WTC11 (cell line): ENCODE measurements at regions not wholly inside any gene's neighbourhood (a gene's known extent, or its start where the extent isn't known, plus 50 kb on each side); places are given as distances from the start of the nearest gene placed in this dataset.

ENCODE experiments used
- ATAC-seq: fragments of 200-7000 bp; cut with Tn5 transposase; 2 replicates; pipeline ENCODE4 v1.10.0; 2021; ENCODE audit warnings: mild to moderate bottlenecking, moderate library complexity
- CTCF ChIA-PET: fragments of 300-600 bp; sonication (Branson Sonifier 250); formaldehyde crosslinking; loops from one replicate; lab custom pipeline; 2021; ENCODE audit warnings: antibody characterized with exemption; lab: Charles Lee
- POLR2A ChIA-PET: fragments of 350-600 bp; sonication (Branson Sonifier 250); formaldehyde crosslinking; loops from one replicate; lab custom pipeline; 2021; ENCODE audit warnings: antibody characterized with exemption; lab: Charles Lee
- DNase-seq: peaks from one replicate; pipeline ENCODE4 v3.0.0; 2021; ENCODE audit warnings: low spot score
- H3K27ac Mint-ChIP-seq: 2 replicates; pipeline ENCODE4 v1.8.0; 2021; ENCODE audit warnings: mixed read lengths
- H3K27me3 Mint-ChIP-seq: 2 replicates; pipeline ENCODE4 v1.8.0; 2021; ENCODE audit warnings: low read depth, mild to moderate bottlenecking, moderate library complexity, mixed read lengths
- H3K36me3 Mint-ChIP-seq: 2 replicates; pipeline ENCODE4 v1.8.0; 2021; ENCODE audit warnings: mixed read lengths
- H3K4me1 Mint-ChIP-seq: 2 replicates; pipeline ENCODE4 v1.8.0; 2022; ENCODE audit warnings: mixed read lengths
- H3K4me3 Mint-ChIP-seq: 2 replicates; pipeline ENCODE4 v1.8.0; 2021; ENCODE audit warnings: mild to moderate bottlenecking, moderate library complexity, mixed read lengths
- H3K9me3 Mint-ChIP-seq: 2 replicates; pipeline ENCODE4 v1.8.0; 2021; ENCODE audit warnings: mixed read lengths
- ATF1 ChIP-seq: sonication (generic); formaldehyde crosslinking; IDR thresholded peaks from 2 replicates; pipeline ENCODE4 v1.8.1; 2023; ENCODE audit warnings: mild to moderate bottlenecking, moderate library complexity, missing genetic modification reagents
- IRF2 ChIP-seq: sonication (generic); formaldehyde crosslinking; IDR thresholded peaks from 2 replicates; pipeline ENCODE4 v1.8.0; 2022; ENCODE audit warnings: low read depth, missing genetic modification reagents, borderline replicate concordance
- NFATC4 ChIP-seq: fragments of 250-450 bp; sonication (Bioruptor Pico); IDR thresholded peaks from 2 replicates; pipeline ENCODE4 v1.9.0; 2021; ENCODE audit warnings: mild to moderate bottlenecking
- RORB ChIP-seq: fragments of 250-450 bp; sonication (Bioruptor Pico); IDR thresholded peaks from 2 replicates; pipeline ENCODE4 v1.9.0; 2021; ENCODE audit warnings: mild to moderate bottlenecking
- SOX15 ChIP-seq: fragments of 250-450 bp; sonication (Bioruptor Pico); IDR thresholded peaks from 2 replicates; pipeline ENCODE4 v1.9.0; 2021; ENCODE audit warnings: mild to moderate bottlenecking
- TCF7 ChIP-seq: sonication (generic); formaldehyde crosslinking; IDR thresholded peaks from 2 replicates; pipeline ENCODE4 v1.8.0; 2022; ENCODE audit warnings: mild to moderate bottlenecking, low read depth, missing genetic modification reagents, moderate library complexity
- ZNF263 ChIP-seq: sonication (generic); formaldehyde crosslinking; IDR thresholded peaks from 2 replicates; pipeline ENCODE4 v1.8.1; 2022; ENCODE audit warnings: low read depth, mild to moderate bottlenecking, moderate library complexity, missing genetic modification reagents
- ZNF317 ChIP-seq: sonication (generic); formaldehyde crosslinking; IDR thresholded peaks from 2 replicates; pipeline ENCODE4 v1.8.1; 2023; ENCODE audit warnings: low read depth, mild to moderate bottlenecking, moderate library complexity, missing genetic modification reagents, borderline replicate concordance
- ZNF671 ChIP-seq: fragments of 250-450 bp; sonication (Bioruptor Pico); IDR thresholded peaks from 2 replicates; pipeline ENCODE4 v1.8.0; 2021; ENCODE audit warnings: mild to moderate bottlenecking
- TF ChIP-seq, protein P1 (sequence below): fragments of 250-450 bp; sonication (Bioruptor Pico); IDR thresholded peaks from 2 replicates; pipeline ENCODE4 v1.9.0; 2021; ENCODE audit warnings: mild to moderate bottlenecking
- TF ChIP-seq, protein P2 (sequence below): sonication (generic); formaldehyde crosslinking; IDR thresholded peaks from 2 replicates; pipeline ENCODE4 v1.8.0; 2022; ENCODE audit warnings: mild to moderate bottlenecking, missing genetic modification reagents
- TF ChIP-seq, protein P3 (sequence below): sonication (generic); formaldehyde crosslinking; IDR thresholded peaks from 2 replicates; pipeline ENCODE4 v1.8.1; 2023; ENCODE audit warnings: mild to moderate bottlenecking, missing genetic modification reagents, borderline replicate concordance
- TF ChIP-seq, protein P4 (sequence below): fragments of 200-600 bp; IDR thresholded peaks from 2 replicates; pipeline ENCODE4 v1.8.0; 2022; ENCODE audit warnings: antibody characterized with exemption
- TF ChIP-seq, protein P5 (sequence below): fragments of 250-450 bp; sonication (Bioruptor Pico); IDR thresholded peaks from 2 replicates; pipeline ENCODE4 v2.1.2; 2022; ENCODE audit warnings: mild to moderate bottlenecking, moderate library complexity

DNA sequence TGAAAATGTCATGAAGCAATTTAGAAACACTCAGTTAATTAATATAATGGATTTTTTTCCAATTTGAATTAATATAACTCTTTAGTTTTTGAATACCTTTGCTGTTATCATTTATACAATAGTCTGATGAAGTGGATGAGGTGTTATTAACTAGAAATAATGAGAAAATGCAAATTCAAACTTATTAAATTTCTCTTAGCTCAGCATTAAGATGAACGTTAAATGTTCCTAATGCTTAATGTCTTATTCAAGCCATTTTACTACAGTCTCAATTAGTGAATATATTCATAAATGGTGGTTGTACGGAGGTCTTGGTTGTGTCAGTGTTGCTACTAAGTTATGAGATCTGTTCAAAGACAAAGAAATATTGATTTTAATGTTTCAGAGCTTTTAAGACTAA, 186.3 kb downstream of the DTHD1 start:
- POLR2A ChIA-PET, result no interaction called here
- CTCF ChIA-PET, result no interaction called here
- H3K36me3 Mint-ChIP-seq, result no peaks in the 10 kb centered on the region
- DNase-seq, result no peak
- H3K4me1 Mint-ChIP-seq, result peaks cover 17% of the 10 kb centered on the region
- H3K27me3 Mint-ChIP-seq, result no peaks in the 10 kb centered on the region
- 0 out of 2 replicates have a peak, but pooled peaks cover 3% of the 10 kb centered on the region for H3K9me3 Mint-ChIP-seq
- no peak overlapping the region for H3K4me3 Mint-ChIP-seq
- TF ChIP-seq, protein P1, sequence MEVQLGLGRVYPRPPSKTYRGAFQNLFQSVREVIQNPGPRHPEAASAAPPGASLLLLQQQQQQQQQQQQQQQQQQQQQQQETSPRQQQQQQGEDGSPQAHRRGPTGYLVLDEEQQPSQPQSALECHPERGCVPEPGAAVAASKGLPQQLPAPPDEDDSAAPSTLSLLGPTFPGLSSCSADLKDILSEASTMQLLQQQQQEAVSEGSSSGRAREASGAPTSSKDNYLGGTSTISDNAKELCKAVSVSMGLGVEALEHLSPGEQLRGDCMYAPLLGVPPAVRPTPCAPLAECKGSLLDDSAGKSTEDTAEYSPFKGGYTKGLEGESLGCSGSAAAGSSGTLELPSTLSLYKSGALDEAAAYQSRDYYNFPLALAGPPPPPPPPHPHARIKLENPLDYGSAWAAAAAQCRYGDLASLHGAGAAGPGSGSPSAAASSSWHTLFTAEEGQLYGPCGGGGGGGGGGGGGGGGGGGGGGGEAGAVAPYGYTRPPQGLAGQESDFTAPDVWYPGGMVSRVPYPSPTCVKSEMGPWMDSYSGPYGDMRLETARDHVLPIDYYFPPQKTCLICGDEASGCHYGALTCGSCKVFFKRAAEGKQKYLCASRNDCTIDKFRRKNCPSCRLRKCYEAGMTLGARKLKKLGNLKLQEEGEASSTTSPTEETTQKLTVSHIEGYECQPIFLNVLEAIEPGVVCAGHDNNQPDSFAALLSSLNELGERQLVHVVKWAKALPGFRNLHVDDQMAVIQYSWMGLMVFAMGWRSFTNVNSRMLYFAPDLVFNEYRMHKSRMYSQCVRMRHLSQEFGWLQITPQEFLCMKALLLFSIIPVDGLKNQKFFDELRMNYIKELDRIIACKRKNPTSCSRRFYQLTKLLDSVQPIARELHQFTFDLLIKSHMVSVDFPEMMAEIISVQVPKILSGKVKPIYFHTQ (CRISPR knock-in tag), result no peak
- TF ChIP-seq TCF7 (CRISPR knock-in tag), result no peak
- TF ChIP-seq, protein P2, sequence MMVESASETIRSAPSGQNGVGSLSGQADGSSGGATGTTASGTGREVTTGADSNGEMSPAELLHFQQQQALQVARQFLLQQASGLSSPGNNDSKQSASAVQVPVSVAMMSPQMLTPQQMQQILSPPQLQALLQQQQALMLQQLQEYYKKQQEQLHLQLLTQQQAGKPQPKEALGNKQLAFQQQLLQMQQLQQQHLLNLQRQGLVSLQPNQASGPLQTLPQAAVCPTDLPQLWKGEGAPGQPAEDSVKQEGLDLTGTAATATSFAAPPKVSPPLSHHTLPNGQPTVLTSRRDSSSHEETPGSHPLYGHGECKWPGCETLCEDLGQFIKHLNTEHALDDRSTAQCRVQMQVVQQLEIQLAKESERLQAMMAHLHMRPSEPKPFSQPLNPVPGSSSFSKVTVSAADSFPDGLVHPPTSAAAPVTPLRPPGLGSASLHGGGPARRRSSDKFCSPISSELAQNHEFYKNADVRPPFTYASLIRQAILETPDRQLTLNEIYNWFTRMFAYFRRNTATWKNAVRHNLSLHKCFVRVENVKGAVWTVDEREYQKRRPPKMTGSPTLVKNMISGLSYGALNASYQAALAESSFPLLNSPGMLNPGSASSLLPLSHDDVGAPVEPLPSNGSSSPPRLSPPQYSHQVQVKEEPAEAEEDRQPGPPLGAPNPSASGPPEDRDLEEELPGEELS (CRISPR knock-in tag), result no peak
- TF ChIP-seq, protein P3, sequence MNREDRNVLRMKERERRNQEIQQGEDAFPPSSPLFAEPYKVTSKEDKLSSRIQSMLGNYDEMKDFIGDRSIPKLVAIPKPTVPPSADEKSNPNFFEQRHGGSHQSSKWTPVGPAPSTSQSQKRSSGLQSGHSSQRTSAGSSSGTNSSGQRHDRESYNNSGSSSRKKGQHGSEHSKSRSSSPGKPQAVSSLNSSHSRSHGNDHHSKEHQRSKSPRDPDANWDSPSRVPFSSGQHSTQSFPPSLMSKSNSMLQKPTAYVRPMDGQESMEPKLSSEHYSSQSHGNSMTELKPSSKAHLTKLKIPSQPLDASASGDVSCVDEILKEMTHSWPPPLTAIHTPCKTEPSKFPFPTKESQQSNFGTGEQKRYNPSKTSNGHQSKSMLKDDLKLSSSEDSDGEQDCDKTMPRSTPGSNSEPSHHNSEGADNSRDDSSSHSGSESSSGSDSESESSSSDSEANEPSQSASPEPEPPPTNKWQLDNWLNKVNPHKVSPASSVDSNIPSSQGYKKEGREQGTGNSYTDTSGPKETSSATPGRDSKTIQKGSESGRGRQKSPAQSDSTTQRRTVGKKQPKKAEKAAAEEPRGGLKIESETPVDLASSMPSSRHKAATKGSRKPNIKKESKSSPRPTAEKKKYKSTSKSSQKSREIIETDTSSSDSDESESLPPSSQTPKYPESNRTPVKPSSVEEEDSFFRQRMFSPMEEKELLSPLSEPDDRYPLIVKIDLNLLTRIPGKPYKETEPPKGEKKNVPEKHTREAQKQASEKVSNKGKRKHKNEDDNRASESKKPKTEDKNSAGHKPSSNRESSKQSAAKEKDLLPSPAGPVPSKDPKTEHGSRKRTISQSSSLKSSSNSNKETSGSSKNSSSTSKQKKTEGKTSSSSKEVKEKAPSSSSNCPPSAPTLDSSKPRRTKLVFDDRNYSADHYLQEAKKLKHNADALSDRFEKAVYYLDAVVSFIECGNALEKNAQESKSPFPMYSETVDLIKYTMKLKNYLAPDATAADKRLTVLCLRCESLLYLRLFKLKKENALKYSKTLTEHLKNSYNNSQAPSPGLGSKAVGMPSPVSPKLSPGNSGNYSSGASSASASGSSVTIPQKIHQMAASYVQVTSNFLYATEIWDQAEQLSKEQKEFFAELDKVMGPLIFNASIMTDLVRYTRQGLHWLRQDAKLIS (CRISPR knock-in tag), result no peak
- TF ChIP-seq SOX15 (CRISPR knock-in tag), result no peak
- TF ChIP-seq, all 79 proteins: peak for 0
- no peak overlapping the region for H3K27ac Mint-ChIP-seq
- no peak for ATAC-seq

DNA sequence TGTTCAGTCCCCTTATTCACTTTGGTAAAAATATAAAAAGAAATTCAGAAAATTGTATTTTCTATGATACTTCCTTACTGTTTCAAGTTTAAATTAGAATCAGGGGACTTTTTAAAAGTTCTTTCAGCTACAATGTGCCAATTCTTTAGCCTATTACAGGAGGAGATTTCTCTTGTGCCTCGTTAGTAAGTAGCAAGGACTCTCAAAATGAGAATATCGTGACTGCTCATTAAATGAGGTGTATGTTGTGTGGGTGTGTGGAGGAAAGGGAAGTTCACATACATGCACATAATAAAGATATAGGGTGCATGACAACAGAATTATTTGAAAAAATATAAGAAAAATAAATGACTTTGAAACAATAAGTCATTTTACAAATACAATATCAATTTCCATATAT, 190.5 kb downstream of the DTHD1 start:
- DNase-seq (no peak), ATAC-seq (no peak)
- no peak overlapping the region for H3K4me3 Mint-ChIP-seq
- peaks cover 11% of the 10 kb centered on the region for H3K4me1 Mint-ChIP-seq
- CTCF ChIA-PET, result no interaction called here
- H3K27me3 Mint-ChIP-seq, result no peaks in the 10 kb centered on the region; the same call in 1 of the 2 replicates
- no peak for TF ChIP-seq NFATC4 (CRISPR knock-in tag)
- no peak for TF ChIP-seq ATF1 (CRISPR knock-in tag)
- TF ChIP-seq ZNF263, result no peak
- TF ChIP-seq ZNF317 (CRISPR knock-in tag), result no peak
- TF ChIP-seq ZNF671 (CRISPR knock-in tag), result no peak
- TF ChIP-seq, protein P4, sequence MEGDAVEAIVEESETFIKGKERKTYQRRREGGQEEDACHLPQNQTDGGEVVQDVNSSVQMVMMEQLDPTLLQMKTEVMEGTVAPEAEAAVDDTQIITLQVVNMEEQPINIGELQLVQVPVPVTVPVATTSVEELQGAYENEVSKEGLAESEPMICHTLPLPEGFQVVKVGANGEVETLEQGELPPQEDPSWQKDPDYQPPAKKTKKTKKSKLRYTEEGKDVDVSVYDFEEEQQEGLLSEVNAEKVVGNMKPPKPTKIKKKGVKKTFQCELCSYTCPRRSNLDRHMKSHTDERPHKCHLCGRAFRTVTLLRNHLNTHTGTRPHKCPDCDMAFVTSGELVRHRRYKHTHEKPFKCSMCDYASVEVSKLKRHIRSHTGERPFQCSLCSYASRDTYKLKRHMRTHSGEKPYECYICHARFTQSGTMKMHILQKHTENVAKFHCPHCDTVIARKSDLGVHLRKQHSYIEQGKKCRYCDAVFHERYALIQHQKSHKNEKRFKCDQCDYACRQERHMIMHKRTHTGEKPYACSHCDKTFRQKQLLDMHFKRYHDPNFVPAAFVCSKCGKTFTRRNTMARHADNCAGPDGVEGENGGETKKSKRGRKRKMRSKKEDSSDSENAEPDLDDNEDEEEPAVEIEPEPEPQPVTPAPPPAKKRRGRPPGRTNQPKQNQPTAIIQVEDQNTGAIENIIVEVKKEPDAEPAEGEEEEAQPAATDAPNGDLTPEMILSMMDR, result no peak
- no peak for TF ChIP-seq RORB (CRISPR knock-in tag)
- TF ChIP-seq, protein P5, sequence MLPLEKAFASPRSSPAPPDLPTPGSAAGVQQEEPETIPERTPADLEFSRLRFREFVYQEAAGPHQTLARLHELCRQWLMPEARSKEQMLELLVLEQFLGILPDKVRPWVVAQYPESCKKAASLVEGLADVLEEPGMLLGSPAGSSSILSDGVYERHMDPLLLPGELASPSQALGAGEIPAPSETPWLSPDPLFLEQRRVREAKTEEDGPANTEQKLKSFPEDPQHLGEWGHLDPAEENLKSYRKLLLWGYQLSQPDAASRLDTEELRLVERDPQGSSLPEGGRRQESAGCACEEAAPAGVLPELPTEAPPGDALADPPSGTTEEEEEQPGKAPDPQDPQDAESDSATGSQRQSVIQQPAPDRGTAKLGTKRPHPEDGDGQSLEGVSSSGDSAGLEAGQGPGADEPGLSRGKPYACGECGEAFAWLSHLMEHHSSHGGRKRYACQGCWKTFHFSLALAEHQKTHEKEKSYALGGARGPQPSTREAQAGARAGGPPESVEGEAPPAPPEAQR, result no peak
- TF ChIP-seq IRF2, result no peak
- no peaks in the 10 kb centered on the region for H3K36me3 Mint-ChIP-seq
- H3K9me3 Mint-ChIP-seq, result no peaks in the 10 kb centered on the region
- POLR2A ChIA-PET, result no interaction called here
- no peak overlapping the region for H3K27ac Mint-ChIP-seq
